Trophoblast cell (in vitro differentiated cells and primary cell): ENCODE measurements at regions not wholly inside any gene's neighbourhood (a gene's known extent, or its start where the extent isn't known, plus 50 kb on each side); places are given as distances from the start of the nearest gene placed in this dataset.

Experiments used
- DNase-seq, 2 donors: peaks; one replicate each; pipeline ENCODE4 v3.0.0-alpha.2; 2016
- H2AFZ ChIP-seq: 2 replicates; pipeline ENCODE4 v1.6.1; 2013; ENCODE audit warnings: low read length, moderate library complexity, mild to moderate bottlenecking; ENCODE audit not compliant: insufficient read depth, poor library complexity
- H2AK5ac ChIP-seq: 2 replicates; pipeline ENCODE4 v1.6.1; 2013; ENCODE audit warnings: mild to moderate bottlenecking, low read length
- H2BK120ac ChIP-seq: 2 replicates; pipeline ENCODE4 v1.6.1; 2013; ENCODE audit warnings: low read length, mild to moderate bottlenecking, moderate library complexity; ENCODE audit not compliant: insufficient read depth, poor library complexity
- H2BK12ac ChIP-seq: 2 replicates; pipeline ENCODE4 v1.6.1; 2013; ENCODE audit warnings: mild to moderate bottlenecking, low read length, moderate library complexity
- H2BK5ac ChIP-seq: 2 replicates; pipeline ENCODE4 v1.6.1; 2013; ENCODE audit warnings: low read length, low read depth, moderate library complexity, mild to moderate bottlenecking; ENCODE audit not compliant: poor library complexity
- H3K14ac ChIP-seq: 2 replicates; pipeline ENCODE4 v1.6.1; 2013; ENCODE audit warnings: mild to moderate bottlenecking, low read length
- H3K18ac ChIP-seq: 2 replicates; pipeline ENCODE4 v1.6.1; 2013; ENCODE audit warnings: mild to moderate bottlenecking, low read length
- H3K23ac ChIP-seq: 2 replicates; pipeline ENCODE4 v1.6.1; 2013; ENCODE audit warnings: low read length
- H3K27ac ChIP-seq: 2 replicates; pipeline ENCODE4 v1.5.1; 2013; ENCODE audit warnings: low read depth, mild to moderate bottlenecking, inconsistent platforms, low read length, moderate library complexity
- H3K27me3 ChIP-seq: 2 replicates; pipeline ENCODE4 v1.6.1; 2013; ENCODE audit warnings: inconsistent platforms, mild to moderate bottlenecking, low read length, moderate library complexity; ENCODE audit not compliant: insufficient read depth
- H3K36me3 ChIP-seq, 2 experiments: 1 replicate in 1 of 2; 2 replicates in 1 of 2; pipeline ENCODE4 v1.6.1; 2013; ENCODE audit warnings: low read length in 2 of 2, mild to moderate bottlenecking in 2 of 2, moderate library complexity in 1 of 2; ENCODE audit not compliant: insufficient read depth in 2 of 2, control insufficient read depth in 1 of 2
- H3K4ac ChIP-seq: 2 replicates; pipeline ENCODE4 v1.6.1; 2013; ENCODE audit warnings: low read depth, mild to moderate bottlenecking, low read length, moderate library complexity
- H3K4me1 ChIP-seq, 2 experiments: 1 replicate in 1 of 2; 2 replicates in 1 of 2; pipeline ENCODE4 v1.6.1; 2013; ENCODE audit warnings: low read length in 2 of 2, mild to moderate bottlenecking in 2 of 2, moderate library complexity in 1 of 2; ENCODE audit not compliant: insufficient read depth in 2 of 2, control insufficient read depth in 1 of 2
- H3K4me2 ChIP-seq: 2 replicates; pipeline ENCODE4 v1.6.1; 2013; ENCODE audit warnings: inconsistent platforms, mild to moderate bottlenecking, low read length, moderate library complexity
- H3K4me3 ChIP-seq: 2 replicates; pipeline ENCODE4 v1.5.1; 2013; ENCODE audit warnings: mild to moderate bottlenecking, low read depth, low read length, inconsistent platforms
- H3K79me1 ChIP-seq: one replicate; pipeline ENCODE4 v1.6.1; 2013; ENCODE audit warnings: low read length
- H3K79me2 ChIP-seq: 2 replicates; pipeline ENCODE4 v1.6.1; 2013; ENCODE audit warnings: low read length, mild to moderate bottlenecking; ENCODE audit not compliant: control insufficient read depth, insufficient read depth, poor library complexity
- H3K9ac ChIP-seq: 2 replicates; pipeline ENCODE4 v1.6.1; 2013; ENCODE audit warnings: mild to moderate bottlenecking, low read length
- H3K9me3 ChIP-seq: 2 replicates; pipeline ENCODE4 v1.6.1; 2013; ENCODE audit warnings: low read depth, mild to moderate bottlenecking, control low read depth, inconsistent platforms, low read length; ENCODE audit not compliant: insufficient read depth
- H4K12ac ChIP-seq: 2 replicates; pipeline ENCODE4 v1.6.1; 2013; ENCODE audit warnings: low read depth, mild to moderate bottlenecking, low read length, moderate library complexity
- H4K8ac ChIP-seq: 2 replicates; pipeline ENCODE4 v1.6.1; 2013; ENCODE audit warnings: low read depth, mild to moderate bottlenecking, low read length, moderate library complexity
- H4K91ac ChIP-seq: one replicate; pipeline ENCODE4 v1.6.1; 2013; ENCODE audit warnings: low read depth, mild to moderate bottlenecking, low read length, moderate library complexity
- WGBS: extraction: QIAGEN DNeasy Blood & Tissue Kit; methylation state at CpG from one replicate; pipeline ENCODE4 v1.1.7; 2013; ENCODE audit warnings: missing lambda C conversion rate; ENCODE audit not compliant: insufficient read length, insufficient coverage; ENCODE audit errors: extremely low coverage; 5-methylcytosine and 5-hydroxymethylcytosine counted together

- Histone ChIP-seq H3K4me1 (no peaks in the 10 kb centered on the region), H3K4ac (no peak overlapping the region), H2AFZ (no peak overlapping the region), H3K79me1 (no peaks in the 10 kb centered on the region), H3K9me3 (no peaks in the 10 kb centered on the region), H3K4me2 (no peak overlapping the region), H4K91ac (no peak overlapping the region), H3K23ac (no peak overlapping the region), H3K14ac (no peak overlapping the region), H2BK12ac (no peak overlapping the region), H2BK5ac (no peak overlapping the region), H3K4me3 (no peak overlapping the region), H3K79me2 (no peaks in the 10 kb centered on the region), H3K27ac (no peak overlapping the region), H4K8ac (no peak overlapping the region), H3K9ac (no peak overlapping the region), H4K12ac (no peak overlapping the region), H3K18ac (no peak overlapping the region), H3K36me3 (no peaks in the 10 kb centered on the region), H2BK120ac (no peak overlapping the region), H3K27me3 (no peaks in the 10 kb centered on the region), H2AK5ac (no peak overlapping the region)
- WGBS, result no CpG with 5 or more reads among the region's 4 CpGs
- no peak for DNase-seq
Measured at GRCh38 chr18:38460657-38461056, 895.1 kb upstream of the CELF4 start.

DNA sequence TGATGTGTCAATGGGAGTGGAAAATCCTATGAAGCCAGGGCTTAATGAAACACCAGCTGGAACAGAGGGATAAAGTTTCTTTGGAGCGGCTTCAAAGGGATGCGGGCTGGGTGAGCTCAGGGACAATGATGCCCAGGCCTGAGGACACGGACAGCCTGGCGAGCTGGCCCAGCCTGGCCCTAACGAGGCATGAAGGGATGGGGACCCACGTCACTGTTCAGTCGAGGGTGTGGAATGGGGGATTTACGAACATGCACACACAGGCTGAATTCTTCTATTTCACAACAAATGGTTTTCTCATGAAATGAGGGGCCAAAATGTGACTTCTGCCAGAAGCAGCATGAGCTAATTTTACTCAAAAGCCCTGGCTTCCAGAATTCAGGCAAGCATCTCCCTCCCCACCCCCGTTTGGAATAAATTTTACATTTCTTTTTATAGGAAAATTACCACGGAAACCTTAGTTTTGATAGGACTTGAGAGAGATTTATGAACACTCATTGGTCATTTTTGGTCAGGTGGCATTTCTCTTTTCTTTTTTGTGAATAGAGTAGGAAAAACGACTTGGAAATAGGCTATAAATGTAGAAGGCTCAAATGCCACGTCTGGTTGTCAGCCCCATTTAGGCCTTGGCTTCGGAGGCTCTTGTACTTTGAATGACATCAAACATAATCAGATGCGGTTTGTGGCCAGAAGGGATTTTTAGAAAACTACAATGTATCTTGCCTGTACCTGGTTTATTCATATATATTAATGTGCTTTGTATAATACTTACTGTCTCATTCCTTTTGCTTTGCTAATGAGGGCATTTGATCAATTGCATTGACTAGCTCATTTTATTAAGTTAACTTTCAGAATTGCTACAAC lies 893.8 kb upstream of the CELF4 start:
- Histone ChIP-seq H3K4me2 (no peak overlapping the region), H3K4ac (no peak overlapping the region), H3K4me3 (no peak overlapping the region), H3K36me3 (no peaks in the 10 kb centered on the region), H4K91ac (no peak overlapping the region), H2AK5ac (no peak overlapping the region), H3K14ac (no peak overlapping the region), H4K12ac (no peak overlapping the region), H2BK5ac (no peak overlapping the region), H3K27me3 (no peaks in the 10 kb centered on the region), H2BK120ac (no peak overlapping the region), H3K9ac (no peak overlapping the region), H3K79me1 (no peaks in the 10 kb centered on the region), H4K8ac (no peak overlapping the region), H2BK12ac (no peak overlapping the region), H2AFZ (no peak overlapping the region), H3K9me3 (no peaks in the 10 kb centered on the region), H3K23ac (no peak overlapping the region), H3K27ac (no peak overlapping the region), H3K18ac (no peak overlapping the region), H3K79me2 (no peaks in the 10 kb centered on the region), H3K4me1 (no peaks in the 10 kb centered on the region)
- WGBS, result no CpG with 5 or more reads among the region's 14 CpGs
- no peak for DNase-seq

DNA sequence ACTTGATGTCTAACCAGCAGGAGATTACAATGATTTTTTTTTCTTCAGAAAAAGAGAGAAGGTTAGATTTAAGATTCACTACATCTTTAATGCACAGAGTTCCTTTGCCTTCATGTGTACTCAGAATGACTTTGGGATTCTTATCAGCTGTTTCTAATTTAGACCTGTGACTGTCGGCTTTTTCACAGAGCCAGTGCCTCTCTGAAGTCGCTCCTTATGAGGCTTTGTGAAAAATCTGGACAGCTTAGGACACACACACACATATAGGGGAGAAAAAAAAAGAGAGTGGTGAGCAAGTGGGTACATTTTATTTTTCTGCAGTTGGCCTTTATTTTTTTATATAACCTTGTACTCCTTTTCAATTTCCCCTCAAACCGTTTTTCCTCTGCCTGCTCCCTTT lies 893.1 kb upstream of the CELF4 start:
- WGBS, result no CpG with 5 or more reads among the region's 3 CpGs
- no peak overlapping the region for H3K18ac ChIP-seq
- no peak overlapping the region for H3K23ac ChIP-seq
- H2AK5ac ChIP-seq, result no peak overlapping the region
- H2BK12ac ChIP-seq, result no peak overlapping the region
- no peak for DNase-seq
- H3K14ac ChIP-seq, result no peak overlapping the region
- no peak overlapping the region for H3K9ac ChIP-seq
- H3K36me3 ChIP-seq, result no peaks in the 10 kb centered on the region
- no peak overlapping the region for H2BK5ac ChIP-seq
- H3K4me2 ChIP-seq, result no peak overlapping the region
- H3K79me1 ChIP-seq, result no peaks in the 10 kb centered on the region
- H3K27ac ChIP-seq, result no peak overlapping the region
- no peak overlapping the region for H4K8ac ChIP-seq
- no peak overlapping the region for H3K4ac ChIP-seq
- H3K27me3 ChIP-seq, result no peaks in the 10 kb centered on the region
- no peak overlapping the region for H3K4me3 ChIP-seq
- no peak overlapping the region for H4K12ac ChIP-seq
- H2AFZ ChIP-seq, result no peak overlapping the region
- no peak overlapping the region for H2BK120ac ChIP-seq
- no peaks in the 10 kb centered on the region for H3K4me1 ChIP-seq
- H3K79me2 ChIP-seq, result no peaks in the 10 kb centered on the region
- no peaks in the 10 kb centered on the region for H3K9me3 ChIP-seq
- no peak overlapping the region for H4K91ac ChIP-seq

- no peak overlapping the region for H3K4ac ChIP-seq
- DNase-seq, result no peak
- no peak overlapping the region for H2BK120ac ChIP-seq
- H3K79me1 ChIP-seq, result no peaks in the 10 kb centered on the region
- no peaks in the 10 kb centered on the region for H3K4me1 ChIP-seq
- H4K8ac ChIP-seq, result no peak overlapping the region
- H2BK5ac ChIP-seq, result no peak overlapping the region
- H3K9ac ChIP-seq, result no peak overlapping the region
- H3K79me2 ChIP-seq, result no peaks in the 10 kb centered on the region
- no peak overlapping the region for H2AFZ ChIP-seq
- no peak overlapping the region for H3K4me2 ChIP-seq
- H3K27ac ChIP-seq, result no peak overlapping the region
- no peak overlapping the region for H3K18ac ChIP-seq
- no peaks in the 10 kb centered on the region for H3K27me3 ChIP-seq
- WGBS, result no CpG with 5 or more reads among the region's 5 CpGs
- no peaks in the 10 kb centered on the region for H3K9me3 ChIP-seq
- H4K91ac ChIP-seq, result no peak overlapping the region
- H3K4me3 ChIP-seq, result no peak overlapping the region
- H3K36me3 ChIP-seq, result no peaks in the 10 kb centered on the region
- H4K12ac ChIP-seq, result no peak overlapping the region
- no peak overlapping the region for H2BK12ac ChIP-seq
- H3K14ac ChIP-seq, result no peak overlapping the region
- H3K23ac ChIP-seq, result no peak overlapping the region
- H2AK5ac ChIP-seq, result no peak overlapping the region
Measured at GRCh38 chr18:38456253-38456652, 890.7 kb upstream of the CELF4 start.
